ENCODE measurements at regions not wholly inside any gene's neighbourhood (a gene's known extent, or its start where the extent isn't known, plus 50 kb on each side); places are given as distances from the start of the nearest gene placed in this dataset.

DNA sequence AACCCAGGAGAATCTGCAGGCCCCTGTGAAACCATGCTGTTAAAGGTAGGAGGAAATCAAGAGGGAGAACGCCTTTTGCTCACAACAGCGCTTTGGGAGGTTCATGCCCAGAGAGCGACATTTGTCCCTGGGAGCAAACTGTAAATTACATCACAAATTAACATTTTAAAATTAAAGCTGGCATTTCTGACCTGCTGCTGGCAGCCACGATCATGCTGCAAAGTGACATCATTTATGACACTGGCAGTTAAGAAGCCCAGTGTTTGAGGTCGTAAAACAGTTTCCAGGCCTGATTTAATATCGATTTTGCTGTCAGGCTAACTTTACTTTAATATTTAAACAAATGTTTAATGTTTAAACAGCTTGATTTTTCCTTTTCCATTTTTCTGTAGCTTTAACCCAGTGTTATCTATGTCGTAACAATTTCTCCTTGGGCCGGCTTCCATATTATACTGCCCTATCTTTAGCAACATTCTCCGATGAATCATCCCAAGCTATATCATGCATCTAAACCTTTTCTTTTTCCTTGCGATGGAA, 86.5 kb upstream of the NPVF start:
- DNase-seq (ENCODE audit: low read depth), result no peak

DNA sequence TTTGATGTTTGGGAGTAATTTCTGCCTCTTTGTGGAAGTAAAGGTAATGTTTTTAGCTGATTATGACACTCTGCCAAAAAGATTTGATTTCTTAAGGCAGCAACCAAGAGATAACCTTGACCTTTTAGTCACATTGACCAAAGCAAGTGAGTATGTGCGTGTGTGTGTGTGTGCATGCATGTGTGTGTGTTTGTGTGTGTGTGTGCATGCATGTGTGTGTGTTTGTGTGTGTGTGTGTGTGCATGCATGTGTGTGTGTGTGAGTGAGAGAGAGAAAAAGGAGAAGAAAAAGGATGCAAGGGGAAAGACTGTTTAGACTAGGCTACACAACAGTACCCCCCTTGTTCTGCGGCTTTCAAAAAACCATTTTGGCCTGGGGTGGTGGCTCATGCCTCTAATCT, 88.1 kb upstream of the NPVF start:
- DNase-seq (ENCODE audit: low read depth), result no peak

DNA sequence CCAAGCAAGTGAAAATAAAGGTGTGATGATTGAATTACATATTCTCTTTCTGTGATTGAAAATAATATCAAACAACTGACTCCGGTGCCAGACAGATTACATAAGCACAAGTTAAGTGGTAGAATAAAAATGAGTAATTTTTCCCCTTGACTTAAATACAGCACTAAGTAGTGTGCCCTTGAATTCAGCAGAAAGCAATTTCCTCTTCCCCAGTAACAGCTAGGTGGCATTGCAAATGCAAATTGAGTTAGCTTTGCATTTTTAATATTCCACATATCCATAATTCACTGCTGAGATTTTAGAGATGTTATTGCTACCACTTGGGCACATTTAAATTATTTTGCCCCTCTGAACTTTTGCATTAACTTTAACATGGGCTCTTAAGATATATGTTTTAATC, 89.8 kb upstream of the NPVF start:
- no peak for DNase-seq (ENCODE audit: low read depth)

DNA sequence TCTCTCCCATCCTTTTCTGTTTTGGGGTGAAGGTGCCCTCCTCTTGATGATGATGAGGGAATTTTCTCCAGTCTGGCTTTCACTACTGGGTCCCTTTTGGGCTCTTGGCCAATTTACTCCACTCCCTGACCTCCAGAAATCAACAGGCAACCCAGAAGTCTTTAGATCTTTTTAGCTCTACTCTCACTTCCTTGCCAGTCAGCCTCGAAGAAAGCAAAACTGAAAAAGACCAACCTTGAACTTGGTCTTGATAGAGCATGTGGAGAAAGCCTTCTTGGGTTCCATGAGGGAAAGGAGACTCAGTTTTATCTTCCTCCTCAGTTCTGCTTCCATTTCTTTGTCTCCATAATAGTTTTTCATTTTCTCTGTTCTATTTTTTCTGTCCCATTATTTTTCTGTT, 91.4 kb upstream of the NPVF start:
- DNase-seq (ENCODE audit: low read depth), result no peak

DNA sequence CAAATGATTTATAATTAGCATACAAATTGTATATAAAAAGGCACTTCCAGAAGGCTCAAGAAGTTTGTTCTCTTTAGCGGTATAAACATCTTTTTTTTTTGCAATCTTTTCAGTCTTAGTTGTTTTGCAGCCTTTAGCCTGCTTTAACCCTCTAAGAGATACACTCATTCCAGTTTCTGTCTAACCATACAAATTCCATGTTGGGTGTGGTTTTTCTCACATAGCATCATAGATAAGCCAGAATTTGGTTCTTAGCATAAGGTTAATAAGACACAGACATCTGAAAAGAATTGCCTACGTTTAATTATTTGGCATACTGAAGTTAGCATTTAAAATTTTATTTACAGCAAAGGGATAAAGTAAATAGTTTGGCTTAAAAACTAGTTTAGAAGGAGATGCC, 92.5 kb upstream of the NPVF start:
- DNase-seq (ENCODE audit: low read depth), result no peak

DNA sequence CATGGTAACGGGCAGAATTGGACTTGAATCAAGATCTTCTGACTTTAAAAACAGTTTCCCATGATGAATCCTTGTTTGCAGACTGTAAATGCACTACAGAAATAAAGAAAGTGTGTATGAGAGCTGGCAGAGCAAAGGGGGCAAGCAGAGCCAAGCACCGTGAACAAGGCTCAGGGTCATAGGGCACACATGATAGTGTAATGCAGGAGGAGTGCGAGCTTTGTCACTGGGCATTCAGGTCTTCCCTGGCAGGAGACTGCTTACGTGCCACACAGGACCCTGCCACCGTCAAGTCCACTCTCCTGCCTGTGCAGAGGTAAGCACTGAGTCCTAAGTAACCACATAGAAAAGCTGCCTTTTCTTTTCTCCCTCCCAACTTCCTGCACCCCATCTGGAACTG, 93.1 kb upstream of the NPVF start:
- DNase-seq (ENCODE audit: low read depth), result no peak

DNA sequence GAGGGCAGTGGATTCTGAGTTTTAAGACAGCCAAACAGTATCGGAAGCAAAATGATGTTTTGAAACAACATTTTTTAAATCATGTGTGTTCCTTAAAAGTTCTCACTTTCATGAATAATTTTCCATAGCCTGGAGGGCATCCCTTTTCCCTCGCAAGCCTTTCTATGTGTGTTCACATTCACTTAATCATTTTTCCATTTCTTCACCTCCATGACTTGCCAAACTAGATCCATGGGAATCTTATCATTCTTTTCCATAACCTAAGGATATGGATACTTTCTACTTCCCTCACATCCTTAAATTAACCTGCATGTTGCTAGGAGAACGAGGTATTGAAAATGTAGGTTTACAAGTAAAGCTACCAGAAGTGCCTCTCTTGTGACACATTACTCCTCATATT, 94.2 kb upstream of the NPVF start:
- DNase-seq (ENCODE audit: low read depth), result no peak

DNA sequence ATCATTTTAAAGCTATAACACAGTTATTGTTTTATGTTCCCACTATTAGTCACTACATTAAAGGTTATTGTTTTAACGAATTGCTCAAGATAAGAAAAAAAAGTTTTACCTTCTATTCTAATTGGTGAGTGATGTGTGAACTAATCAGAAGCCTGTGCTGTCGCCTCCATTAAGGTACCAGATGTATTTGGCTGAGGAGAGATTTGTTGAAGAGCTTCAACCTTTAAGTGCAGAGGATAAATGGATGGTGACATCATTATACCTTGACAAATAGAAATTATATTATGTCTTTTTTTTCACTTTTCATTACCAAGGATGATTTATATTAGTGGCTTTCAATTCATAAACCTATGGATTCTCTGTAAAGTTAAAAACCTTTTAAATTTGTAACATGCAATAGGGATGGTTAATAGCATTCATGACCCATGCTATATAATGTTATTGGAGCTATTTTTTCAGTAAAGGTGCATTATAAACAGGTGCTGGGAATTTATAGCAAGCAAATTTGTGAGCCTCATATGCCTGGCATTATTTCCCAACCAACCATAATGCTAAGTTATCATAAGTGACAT, 97.0 kb upstream of the NPVF start:
- no peak for DNase-seq (ENCODE audit: low read depth)

DNA sequence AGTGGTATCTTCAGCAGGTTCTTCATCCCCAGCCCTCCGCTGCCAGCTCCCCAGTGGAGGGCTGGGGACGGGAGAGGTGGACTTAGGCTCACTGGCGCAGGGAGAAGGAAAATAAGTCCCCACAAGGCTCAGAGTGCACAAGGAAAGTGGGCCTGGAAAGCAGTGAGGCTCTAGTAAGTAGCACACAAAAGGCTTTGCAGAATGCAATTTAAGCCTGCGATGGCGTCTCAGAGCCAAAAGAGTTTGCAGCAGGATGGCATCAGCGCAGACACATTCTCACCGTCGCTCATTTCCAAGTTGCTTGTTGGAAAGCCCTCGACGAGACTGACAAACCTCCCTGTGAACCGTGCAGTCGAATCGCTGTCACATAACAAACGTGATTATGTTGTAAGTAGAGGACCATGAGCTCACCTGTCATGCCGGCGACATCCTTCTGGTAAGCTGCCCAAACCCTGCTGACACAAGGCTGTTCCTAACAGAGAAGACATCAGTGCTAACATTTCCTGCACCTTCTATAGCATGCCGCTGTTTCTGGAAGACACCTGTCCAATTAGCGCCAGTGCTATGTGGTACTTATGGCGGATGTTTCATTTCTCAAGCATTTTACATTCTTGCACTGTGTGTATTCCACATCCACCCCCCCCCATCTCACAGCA, 98.3 kb upstream of the NPVF start:
- no peak for DNase-seq (ENCODE audit: low read depth)

DNA sequence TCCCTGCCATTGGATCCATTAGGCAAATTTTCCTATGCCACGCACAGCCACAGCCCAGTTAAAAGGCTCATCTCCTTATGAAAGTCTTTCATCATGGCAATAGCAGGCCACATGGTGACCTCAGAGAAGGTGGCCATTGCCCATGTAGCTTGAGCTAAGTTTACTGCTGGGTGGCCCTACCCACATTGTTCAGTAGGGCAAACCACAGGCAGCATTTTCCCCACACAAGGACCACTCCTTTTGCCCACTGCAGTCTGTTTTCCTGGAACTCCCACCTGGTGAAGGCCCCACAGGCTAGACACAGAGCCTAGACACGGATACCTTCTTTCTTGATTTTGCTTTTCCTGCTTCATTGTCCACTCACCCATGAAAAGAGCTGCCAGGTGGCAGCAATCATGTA, 101.5 kb upstream of the NPVF start:
- no peak for DNase-seq (ENCODE audit: low read depth)

DNA sequence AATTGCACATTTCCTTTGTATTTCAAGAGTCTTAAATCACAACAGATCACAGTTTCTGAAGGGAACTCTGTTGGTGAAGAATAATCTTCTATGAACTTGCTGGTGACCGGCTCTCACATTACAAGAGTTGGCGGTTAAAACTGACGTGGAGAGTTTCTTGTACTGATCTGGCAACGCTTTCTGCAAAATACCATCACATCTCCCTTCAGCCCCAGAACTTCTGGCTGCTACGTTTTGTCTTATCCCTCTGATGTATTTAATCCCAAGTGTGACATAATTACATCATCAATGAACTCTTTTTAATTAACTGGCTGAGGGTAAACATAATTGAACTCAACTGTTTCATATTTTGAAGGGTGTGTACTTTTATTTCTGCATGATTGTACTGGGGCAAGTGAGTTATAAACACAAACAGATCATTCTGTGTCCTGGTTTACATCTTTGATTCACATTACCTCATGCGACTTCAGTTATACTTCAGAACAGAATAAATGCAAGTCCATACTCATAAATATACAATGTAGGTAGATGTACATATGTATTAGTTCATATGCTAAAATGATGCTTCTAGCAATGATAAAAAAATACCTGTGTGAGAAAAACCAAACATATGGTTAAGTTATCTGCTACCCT, 105.1 kb upstream of the NPVF start:
- DNase-seq (ENCODE audit: low read depth), result no peak

DNA sequence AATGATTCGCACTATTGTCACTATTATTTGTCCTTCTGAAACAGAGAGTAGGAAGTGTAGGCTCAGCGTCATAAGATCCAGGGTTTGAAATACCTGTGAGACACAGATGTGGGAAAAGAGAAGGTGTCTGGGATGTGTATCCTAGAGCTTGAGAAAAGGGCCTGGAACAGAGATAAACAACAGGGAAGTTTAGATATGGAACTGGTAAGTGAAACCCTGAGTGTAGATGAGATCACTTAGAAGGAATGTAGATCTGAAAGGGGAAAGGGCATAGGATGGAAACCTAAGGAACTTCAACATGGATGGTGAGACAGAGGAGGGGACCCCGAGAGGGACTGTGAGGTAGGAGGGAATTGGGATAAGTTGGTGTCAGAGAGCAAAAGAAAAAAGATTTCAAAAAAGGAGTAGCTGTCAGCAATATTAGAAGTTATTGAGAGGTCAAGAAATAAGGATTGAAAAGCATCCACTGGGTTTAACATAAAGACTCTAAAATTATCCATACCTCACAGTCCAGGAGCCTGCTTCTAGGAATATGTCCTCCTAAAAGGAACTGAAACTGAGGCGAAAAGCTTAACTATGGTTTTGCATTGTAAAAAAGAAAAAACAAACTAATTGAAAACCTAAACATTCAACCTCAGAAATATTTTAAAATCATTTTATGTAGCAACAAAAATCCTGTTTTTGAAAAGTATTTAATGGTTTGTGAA, 119.2 kb upstream of the NPVF start:
- no peak for DNase-seq (ENCODE audit: low read depth)

DNA sequence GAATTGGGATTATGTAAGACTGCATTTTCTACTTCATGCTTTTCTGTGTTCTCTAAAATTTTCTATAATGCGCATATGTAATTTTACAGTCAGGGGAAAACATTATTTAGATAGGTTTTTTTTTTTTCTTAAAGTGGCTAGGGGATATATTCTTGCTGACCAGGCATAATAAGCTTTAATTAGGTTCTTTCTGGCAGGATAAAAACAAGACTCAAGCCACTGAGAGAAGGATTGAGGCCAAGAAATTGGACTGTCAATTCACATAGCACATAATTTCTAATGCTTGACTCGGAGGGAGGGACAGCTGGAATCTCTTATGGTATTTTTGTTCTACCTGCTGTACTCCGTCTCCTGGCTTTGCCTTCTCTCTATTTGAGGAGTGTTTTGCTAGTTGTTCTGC, 119.8 kb upstream of the NPVF start:
- DNase-seq (ENCODE audit: low read depth), result no peak

DNA sequence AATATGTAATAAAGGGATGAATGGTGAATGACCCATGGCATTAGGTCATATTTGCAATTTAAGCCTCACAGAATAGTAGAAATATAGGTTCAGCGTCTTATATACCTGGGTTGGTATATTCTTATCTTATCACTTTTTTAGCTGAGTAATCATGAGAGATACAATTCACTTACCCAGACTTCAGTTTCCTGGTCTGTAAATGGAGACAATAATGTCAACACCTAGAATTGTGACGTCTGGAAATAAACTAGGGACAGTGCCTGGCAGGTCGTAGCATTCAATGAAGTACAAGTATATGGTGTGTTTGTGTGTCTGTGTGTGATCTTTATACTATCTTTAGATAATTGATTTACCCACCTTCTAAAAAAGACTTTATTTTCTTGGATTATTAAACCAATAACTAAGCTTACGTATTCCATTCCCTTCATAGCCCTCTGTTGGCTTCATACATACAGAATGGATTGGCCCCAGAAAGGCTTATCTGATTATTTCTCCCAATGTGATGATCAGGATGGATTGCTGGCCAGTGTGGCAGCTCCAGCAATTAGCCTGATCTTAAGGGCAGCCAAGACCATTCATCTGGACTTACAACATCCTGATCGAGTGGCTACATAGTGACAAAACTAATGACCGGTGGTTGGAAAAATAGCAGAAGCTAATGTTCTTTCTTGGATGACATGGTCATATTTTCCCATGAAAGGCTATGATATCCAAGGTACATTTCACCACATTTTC, 121.2 kb upstream of the NPVF start:
- no peak for DNase-seq (ENCODE audit: low read depth)

DNA sequence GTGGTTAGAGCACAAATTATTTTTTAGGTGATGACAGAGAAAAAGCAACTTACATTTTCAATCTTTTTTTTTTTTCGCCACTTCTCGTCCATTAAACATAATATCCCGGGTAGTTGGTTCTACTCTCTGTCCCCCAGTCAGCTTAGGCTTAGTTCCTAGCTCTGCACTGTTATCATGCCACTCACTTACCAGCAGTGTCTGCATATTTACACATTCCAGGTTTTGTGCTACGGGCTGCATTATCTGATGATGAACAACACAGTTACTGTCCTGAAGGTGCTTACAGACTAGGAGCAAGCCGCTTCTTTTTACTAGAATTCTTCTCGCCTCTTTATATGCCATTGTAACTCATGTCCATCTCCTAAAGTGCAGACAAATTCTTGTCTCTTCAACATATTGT, 121.8 kb upstream of the NPVF start:
- no peak for DNase-seq (ENCODE audit: low read depth)

DNA sequence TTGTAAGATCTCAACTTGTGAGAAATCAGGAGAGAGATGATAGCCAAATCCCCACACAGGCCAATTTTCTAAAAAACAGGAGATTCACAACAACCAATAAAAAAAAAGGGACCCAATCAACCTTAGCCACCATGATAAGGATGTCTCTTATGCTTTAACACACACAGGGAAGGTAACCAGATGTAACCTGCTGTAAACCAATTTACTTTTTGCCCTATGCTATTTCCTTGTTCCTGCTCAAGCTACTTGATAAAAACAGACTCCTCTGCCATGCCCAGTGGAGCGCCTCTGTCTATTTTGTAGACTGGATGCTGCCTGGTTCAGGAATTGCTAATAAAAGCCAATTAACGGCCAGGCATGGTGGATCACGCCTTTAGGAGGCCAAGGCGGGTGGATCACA, 123.5 kb upstream of the NPVF start:
- DNase-seq (ENCODE audit: low read depth), result no peak

DNA sequence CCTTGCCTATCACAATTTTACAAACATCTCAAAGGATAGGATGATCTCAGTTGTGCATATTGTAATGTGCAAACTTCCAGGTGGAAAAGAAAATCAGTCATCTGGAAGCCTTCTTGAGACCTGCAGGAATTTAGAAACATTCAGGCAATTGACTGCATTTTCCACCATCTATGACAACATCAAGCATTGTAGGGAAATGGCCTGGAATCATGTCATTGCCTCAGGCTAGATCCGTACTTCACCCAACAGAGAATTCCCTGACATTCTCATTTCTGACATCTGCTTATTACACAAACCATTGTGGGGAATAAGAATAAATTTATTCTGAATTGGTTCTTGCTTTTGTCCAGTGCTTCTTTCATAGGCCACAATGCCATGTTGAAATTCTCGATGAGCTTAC, 124.9 kb upstream of the NPVF start:
- DNase-seq (ENCODE audit: low read depth), result no peak

DNA sequence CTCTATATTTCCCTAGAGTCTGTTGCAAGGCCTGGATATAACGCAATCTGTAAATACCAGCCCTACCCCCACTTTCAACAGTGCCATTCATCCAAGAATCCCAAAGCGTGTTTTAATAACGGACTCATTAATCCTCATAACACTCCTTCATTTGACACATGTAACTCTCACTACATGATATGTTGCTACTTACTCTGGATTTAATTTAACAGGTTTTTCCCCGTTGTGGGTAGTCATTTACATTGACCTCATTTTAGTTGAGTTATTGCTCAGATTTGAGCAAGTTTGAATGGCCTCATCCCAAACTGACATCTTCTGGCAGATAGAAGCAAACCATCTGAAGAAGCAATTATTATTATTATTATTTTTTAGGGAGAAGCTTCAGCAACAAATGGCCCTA, 125.4 kb upstream of the NPVF start:
- no peak for DNase-seq (ENCODE audit: low read depth)

DNA sequence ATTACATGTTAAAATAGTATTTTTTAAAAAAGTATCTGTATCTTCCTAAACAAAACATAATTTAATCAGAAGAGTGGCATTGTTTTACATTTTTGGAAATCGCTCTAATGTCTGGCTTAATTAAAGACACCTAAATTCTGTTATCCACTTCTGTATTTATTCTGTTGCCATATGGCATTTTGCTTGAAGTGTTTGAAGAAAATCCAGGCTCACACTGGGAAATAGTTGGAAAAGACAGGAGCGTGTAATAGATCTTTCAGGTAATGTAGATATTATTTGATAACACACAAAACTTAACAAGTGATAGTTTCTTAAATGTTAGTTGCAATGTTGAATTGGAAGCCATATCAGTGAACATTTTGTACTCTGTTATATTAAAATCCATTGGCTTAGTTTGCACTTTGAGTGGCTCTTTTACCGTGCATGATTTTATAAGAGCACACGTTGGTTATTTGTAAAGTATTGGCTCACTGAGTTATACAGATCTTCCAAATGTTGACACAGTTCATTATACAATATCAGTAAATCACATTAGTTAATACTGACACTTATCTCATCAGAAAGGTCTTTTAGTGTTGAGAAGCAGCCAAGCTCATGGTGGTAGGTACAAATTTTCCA, 128.4 kb upstream of the NPVF start:
- no peak for DNase-seq (ENCODE audit: low read depth)

DNA sequence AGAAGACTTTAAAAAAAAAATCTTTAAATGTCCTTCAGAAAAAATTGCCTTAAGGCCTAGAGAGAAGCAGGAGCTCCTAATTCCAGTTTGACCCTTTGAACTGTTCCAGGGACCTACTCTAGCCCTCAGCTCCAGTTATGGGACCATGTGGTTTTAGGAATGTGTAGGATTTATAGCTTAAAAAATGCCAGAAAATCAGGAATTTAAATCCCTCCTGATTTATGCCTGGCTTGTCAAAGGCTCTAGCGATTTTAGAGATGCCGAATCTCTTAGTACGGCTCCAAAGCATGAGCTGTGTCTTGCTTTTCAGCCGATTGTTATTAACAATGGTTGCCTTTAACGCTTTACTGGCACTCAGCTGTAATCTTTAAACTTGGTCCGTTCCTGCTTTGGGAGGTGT, 130.6 kb upstream of the NPVF start:
- no peak for DNase-seq (ENCODE audit: low read depth)

DNA sequence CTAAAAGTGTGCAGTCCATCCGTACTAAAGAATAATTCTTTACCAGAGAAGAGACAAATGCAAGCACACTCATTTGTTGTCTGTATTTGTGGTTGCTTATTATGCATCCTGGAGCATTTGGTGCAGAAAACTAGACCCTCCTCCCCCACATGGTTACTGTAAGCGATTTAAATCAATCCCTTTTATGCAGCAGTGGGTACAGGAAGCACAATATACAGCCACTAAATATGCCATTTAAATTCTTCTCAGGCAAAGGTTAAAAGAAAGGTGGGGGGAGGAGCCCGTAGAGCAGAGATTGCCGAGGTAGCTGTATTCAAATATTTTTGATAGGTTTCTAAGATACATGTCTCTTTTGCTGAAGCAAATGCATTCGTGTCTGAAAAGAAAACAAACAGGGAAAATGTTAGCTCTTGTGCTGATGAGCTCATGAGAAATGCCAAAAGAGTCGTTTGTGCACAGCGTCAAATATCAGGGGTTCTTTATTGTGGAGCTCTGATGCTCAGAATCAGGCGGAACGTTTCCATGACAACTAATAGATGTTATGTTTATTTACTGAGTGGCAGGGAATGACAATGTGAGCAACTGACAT, 131.3 kb upstream of the NPVF start:
- no peak for DNase-seq (ENCODE audit: low read depth)

DNA sequence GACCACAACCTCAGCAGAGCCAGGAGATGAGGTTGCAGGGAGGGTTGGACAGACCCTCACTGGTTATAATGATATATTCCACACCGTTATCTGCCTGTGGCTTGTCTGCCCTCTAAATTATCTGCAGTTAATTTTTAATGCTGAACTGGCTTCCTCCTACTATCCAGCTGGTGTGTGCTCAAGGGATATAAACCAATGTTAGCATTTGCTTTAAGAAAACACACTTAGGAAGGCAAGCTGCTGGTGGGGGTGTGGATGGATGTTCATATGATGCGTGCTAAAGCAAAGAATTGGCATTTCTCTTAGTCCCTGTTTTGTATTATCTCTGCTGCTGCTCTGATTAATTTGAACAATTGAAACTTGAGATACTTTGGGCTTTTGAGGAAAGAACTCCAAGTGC, 132.2 kb upstream of the NPVF start:
- no peak for DNase-seq (ENCODE audit: low read depth)

Measured in stimulated activated CD8-positive, alpha-beta memory T cell treated with anti-CD3 and anti-CD28 coated beads, Interleukin-12 subunit alpha, Interleukin-12 subunit beta, amount 100 ng/mL, for 4 hours (primary cell).